ENCODE measurements at regions not wholly inside any gene's neighbourhood (a gene's known extent, or its start where the extent isn't known, plus 50 kb on each side); places are given as distances from the start of the nearest gene placed in this dataset.

DNA sequence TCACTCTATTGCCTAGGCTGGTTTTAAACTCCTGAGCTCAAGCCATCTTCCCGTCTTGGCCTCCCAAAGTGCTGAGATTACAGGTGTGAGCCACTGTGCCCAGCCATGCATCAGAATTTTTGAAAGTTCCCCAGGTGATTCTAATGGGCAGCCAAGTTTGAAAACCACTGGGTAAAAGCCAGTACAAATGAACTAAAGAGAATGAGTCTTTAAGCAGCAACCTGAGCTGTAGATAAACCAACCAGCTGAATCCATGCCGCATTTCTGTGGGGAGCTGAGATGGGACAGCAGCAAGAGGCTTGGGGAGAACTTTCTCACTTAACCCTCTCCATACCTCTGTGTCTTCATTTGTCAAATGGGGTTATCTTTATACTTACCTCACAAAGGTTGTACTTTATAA is 67.5 kb downstream of the VEGFA start:
- intact Hi-C loops (cut with DNase I): no loop called here
- Histone ChIP-seq H3K4me3 (no peak overlapping the region), H3K36me3 (ENCODE audit: insufficient read depth in 1 of 2, low read depth in 1 of 2) (no peaks in the 10 kb centered on the region), H3K9me3 (no peaks in the 10 kb centered on the region), H3K27me3 (ENCODE audit: insufficient read depth in 3 of 3, low read length in 2 of 3) (no peaks in the 10 kb centered on the region), H3K4me1 (peaks cover 13% of the 10 kb centered on the region), H3K27ac (no peak overlapping the region)
- ATAC-seq (no peak), DNase-seq (no peak)
- TF ChIP-seq CTCF (IDR thresholded peaks at IDR 0.05): no peak
- 0 to 25% (median 0%) methylated on average over 2 of the region's 2 CpGs for whole genome bisulfite sequencing, 3 donors

DNA sequence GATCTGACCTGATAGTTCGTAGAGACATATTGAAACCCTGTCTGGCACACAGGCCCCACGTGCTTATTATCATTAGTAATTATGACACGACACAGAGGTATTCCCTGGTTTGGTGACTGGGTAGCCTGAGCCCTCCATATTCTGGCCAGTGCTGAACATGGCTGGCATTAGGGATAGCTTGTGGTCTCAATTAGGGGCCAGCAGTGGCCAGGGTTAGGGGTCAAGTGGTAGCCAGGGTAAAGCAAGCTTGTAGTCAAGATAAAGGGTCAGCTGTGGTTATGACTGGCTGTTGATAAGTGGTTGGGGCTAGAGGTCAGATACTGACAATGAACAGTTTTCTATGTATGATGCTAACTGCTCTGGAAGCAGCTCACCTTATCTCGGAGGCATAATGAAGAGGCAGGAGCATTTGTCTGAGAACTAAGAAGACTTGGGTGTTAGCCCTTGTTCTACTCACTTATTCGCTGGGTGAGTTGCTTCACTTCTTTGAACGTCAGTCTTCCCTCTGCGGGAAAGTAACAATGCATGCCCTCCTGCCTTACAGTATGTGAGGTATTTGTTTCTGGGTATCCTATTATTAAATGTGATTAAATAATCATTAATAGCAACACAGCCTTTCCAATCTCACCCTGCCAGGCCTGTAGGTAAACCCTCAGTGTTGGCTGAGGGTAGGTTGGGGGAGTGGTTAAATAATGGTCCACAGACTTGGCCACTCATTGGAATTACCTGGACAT is 66.7 kb downstream of the VEGFA start:
- ATAC-seq: no peak

More for the DNA sequence above, 66.7 kb downstream of the VEGFA start:
- intact Hi-C loops (cut with DNase I): no loop called here
- Histone ChIP-seq H3K27ac (no peak overlapping the region), H3K4me3 (no peak overlapping the region), H3K4me1 (peaks cover 13% of the 10 kb centered on the region), H3K36me3 (ENCODE audit: insufficient read depth in 1 of 2, low read depth in 1 of 2) (no peaks in the 10 kb centered on the region), H3K9me3 (no peaks in the 10 kb centered on the region), H3K27me3 (ENCODE audit: insufficient read depth in 3 of 3, low read length in 2 of 3) (no peaks in the 10 kb centered on the region)
- no peak for TF ChIP-seq CTCF (IDR thresholded peaks at IDR 0.05)
- no peak for DNase-seq
- WGBS, 3 donors: 88 to 93% (median 88%) methylated on average over 7 of the region's 7 CpGs
